T-helper 2 cell treated with Interferon-gamma antibody and Interleukin-4, amounts not matched to agents 100 ng/mL and 5 ng/mL, for 36 hours (primary cell): ENCODE measurements at regions not wholly inside any gene's neighbourhood (a gene's known extent, or its start where the extent isn't known, plus 50 kb on each side); places are given as distances from the start of the nearest gene placed in this dataset.

Experiments used
- intact Hi-C: fragments of 100-400 bp; cut with micrococcal nuclease; formaldehyde crosslinking; loops from one replicate; pipeline ENCODE4 v1.15.1; 2023

GRCh38 chr22:19599626-19600243, 75.5 kb upstream of the CLDN5 start:
- intact Hi-C loops = loop anchor here (10.0 kb wide), 1 partner anchor 355 kb away; no protein-coding TSS in a partner anchor

- intact Hi-C loops = loop anchor here (10.0 kb wide), 1 partner anchor 351 kb away; no protein-coding TSS in a partner anchor
Observed at GRCh38 chr22:19603346-19603745, 79.1 kb upstream of the CLDN5 start.

- intact Hi-C loops = loop anchor here (10.0 kb wide), 1 partner anchor 351 kb away; no protein-coding TSS in a partner anchor
Observed at GRCh38 chr22:19603767-19604166, 79.6 kb upstream of the CLDN5 start.

- intact Hi-C loops = loop anchor here (10.0 kb wide), 1 partner anchor 350 kb away; no protein-coding TSS in a partner anchor
Observed at GRCh38 chr22:19604711-19605268, 80.6 kb upstream of the CLDN5 start.

- intact Hi-C loops = loop anchor here (10.0 kb wide), 1 partner anchor 349 kb away; no protein-coding TSS in a partner anchor
Observed at GRCh38 chr22:19605508-19606331, 81.5 kb upstream of the CLDN5 start.

- intact Hi-C loops = loop anchor here (10.0 kb wide), 1 partner anchor 348 kb away; no protein-coding TSS in a partner anchor
Observed at GRCh38 chr22:19606332-19607191, 82.4 kb upstream of the CLDN5 start.

- intact Hi-C loops = loop anchor here (10.0 kb wide), 1 partner anchor 347 kb away; no protein-coding TSS in a partner anchor
Observed at GRCh38 chr22:19607192-19608002, 83.2 kb upstream of the CLDN5 start.

GRCh38 chr22:19608003-19608690, 83.9 kb upstream of the CLDN5 start:
- intact Hi-C loops = loop anchor here (10.0 kb wide), 1 partner anchor 347 kb away; no protein-coding TSS in a partner anchor

- intact Hi-C loops = loop anchor here (10.0 kb wide), 1 partner anchor 345 kb away; no protein-coding TSS in a partner anchor
Observed at GRCh38 chr22:19609753-19610152, 85.5 kb upstream of the CLDN5 start.

- intact Hi-C loops = no loop called here
Observed at GRCh38 chr22:19610518-19611253, 86.5 kb upstream of the CLDN5 start.

- intact Hi-C loops = no loop called here
Observed at GRCh38 chr22:19611590-19611989, 87.4 kb upstream of the CLDN5 start.

- intact Hi-C loops = no loop called here
Observed at GRCh38 chr22:19612866-19613572, 88.8 kb upstream of the CLDN5 start.

- intact Hi-C loops = no loop called here
Observed at GRCh38 chr22:19614536-19614863, 90.3 kb upstream of the CLDN5 start.

GRCh38 chr22:19615001-19615461, 90.8 kb upstream of the CLDN5 start:
- intact Hi-C loops = no loop called here

- intact Hi-C loops = no loop called here
Observed at GRCh38 chr22:19615867-19616581, 91.8 kb upstream of the CLDN5 start.

- intact Hi-C loops = no loop called here
Observed at GRCh38 chr22:19619144-19620009, 94.9 kb upstream of the SEPTIN5 start.
